DOHH2 (cell line): ENCODE measurements at regions not wholly inside any gene's neighbourhood (a gene's known extent, or its start where the extent isn't known, plus 50 kb on each side); places are given as distances from the start of the nearest gene placed in this dataset.

Source experiments
- H3F3A ChIP-seq: fragments of 200-600 bp; sonication (generic), shearing (Covaris generic); 2 replicates; pipeline ENCODE4 v1.6.0; 2016; ENCODE audit warnings: antibody characterized with exemption, mild to moderate bottlenecking; ENCODE audit not compliant: control insufficient read depth, insufficient read depth
- H3K27ac ChIP-seq: fragments of 200-600 bp; sonication (generic); 2 replicates; pipeline ENCODE4 v1.5.1; 2014; ENCODE audit warnings: low read depth, mild to moderate bottlenecking, low read length, moderate library complexity
- H3K27me3 ChIP-seq: fragments of 200-600 bp; sonication (generic); 2 replicates; pipeline ENCODE4 v1.6.1; 2014; ENCODE audit warnings: mild to moderate bottlenecking, low read length, mixed read lengths; ENCODE audit not compliant: control insufficient read depth
- H3K36me3 ChIP-seq: fragments of 200-600 bp; sonication (generic); 2 replicates; pipeline ENCODE4 v1.6.1; 2014; ENCODE audit warnings: mild to moderate bottlenecking, low read length, moderate library complexity, mixed read lengths; ENCODE audit not compliant: control insufficient read depth
- H3K4me1 ChIP-seq: fragments of 200-600 bp; sonication (generic); 2 replicates; pipeline ENCODE4 v1.6.1; 2014; ENCODE audit warnings: mild to moderate bottlenecking, low read length, mixed read lengths; ENCODE audit not compliant: control insufficient read depth
- H3K4me2 ChIP-seq: fragments of 200-600 bp; sonication (generic); 2 replicates; pipeline ENCODE4 v1.6.0; 2014; ENCODE audit warnings: mild to moderate bottlenecking, low read length, moderate library complexity
- H3K4me3 ChIP-seq: fragments of 200-600 bp; sonication (generic); 2 replicates; pipeline ENCODE4 v1.5.1; 2014; ENCODE audit warnings: mild to moderate bottlenecking, low read length, mixed read lengths
- H3K79me2 ChIP-seq: fragments of 200-600 bp; sonication (generic); 2 replicates; pipeline ENCODE4 v1.6.1; 2014; ENCODE audit warnings: mild to moderate bottlenecking, low read length, mixed read lengths; ENCODE audit not compliant: control insufficient read depth
- H3K9me2 ChIP-seq: fragments of 200-600 bp; sonication (generic); replicated peaks from 2 replicates; pipeline ENCODE4 v1.6.1; 2014; ENCODE audit warnings: mild to moderate bottlenecking, low read length, mixed read lengths; ENCODE audit not compliant: control insufficient read depth
- H3K9me3 ChIP-seq: fragments of 200-600 bp; sonication (generic); 2 replicates; pipeline ENCODE4 v1.6.1; 2014; ENCODE audit warnings: antibody characterized with exemption, low read length, mixed read lengths; ENCODE audit not compliant: control insufficient read depth, insufficient read depth
- H4K20me1 ChIP-seq: fragments of 200-600 bp; sonication (generic); 2 replicates; pipeline ENCODE4 v1.6.0; 2014; ENCODE audit warnings: low read depth, mild to moderate bottlenecking, antibody characterized with exemption, low read length, moderate library complexity; ENCODE audit not compliant: control insufficient read depth, insufficient read depth
- EZH2phosphoT487 ChIP-seq: fragments of 200-600 bp; sonication (generic); IDR thresholded peaks from 2 replicates; pipeline ENCODE4 v1.6.1; 2017; ENCODE audit warnings: borderline replicate concordance, mild to moderate bottlenecking, antibody characterized with exemption, low read length, moderate library complexity, mixed read lengths
- TF ChIP-seq, protein P1 (sequence below): fragments of 200-600 bp; sonication (generic); IDR thresholded peaks from one replicate; pipeline ENCODE4 v1.5.1; 2014; ENCODE audit warnings: antibody characterized with exemption, mild to moderate bottlenecking, low read depth, low read length; ENCODE audit not compliant: poor library complexity, severe bottlenecking

GRCh38 chr17:71709946-71710345 lies 410.9 kb upstream of the SOX9 start:
- H3K27me3 ChIP-seq = no peaks in the 10 kb centered on the region
- H3K9me2 ChIP-seq = no peaks in the 10 kb centered on the region
- no peak for TF ChIP-seq EZH2phosphoT487
- TF ChIP-seq, protein P1, sequence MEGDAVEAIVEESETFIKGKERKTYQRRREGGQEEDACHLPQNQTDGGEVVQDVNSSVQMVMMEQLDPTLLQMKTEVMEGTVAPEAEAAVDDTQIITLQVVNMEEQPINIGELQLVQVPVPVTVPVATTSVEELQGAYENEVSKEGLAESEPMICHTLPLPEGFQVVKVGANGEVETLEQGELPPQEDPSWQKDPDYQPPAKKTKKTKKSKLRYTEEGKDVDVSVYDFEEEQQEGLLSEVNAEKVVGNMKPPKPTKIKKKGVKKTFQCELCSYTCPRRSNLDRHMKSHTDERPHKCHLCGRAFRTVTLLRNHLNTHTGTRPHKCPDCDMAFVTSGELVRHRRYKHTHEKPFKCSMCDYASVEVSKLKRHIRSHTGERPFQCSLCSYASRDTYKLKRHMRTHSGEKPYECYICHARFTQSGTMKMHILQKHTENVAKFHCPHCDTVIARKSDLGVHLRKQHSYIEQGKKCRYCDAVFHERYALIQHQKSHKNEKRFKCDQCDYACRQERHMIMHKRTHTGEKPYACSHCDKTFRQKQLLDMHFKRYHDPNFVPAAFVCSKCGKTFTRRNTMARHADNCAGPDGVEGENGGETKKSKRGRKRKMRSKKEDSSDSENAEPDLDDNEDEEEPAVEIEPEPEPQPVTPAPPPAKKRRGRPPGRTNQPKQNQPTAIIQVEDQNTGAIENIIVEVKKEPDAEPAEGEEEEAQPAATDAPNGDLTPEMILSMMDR = no peak
- H3K27ac ChIP-seq = no peak overlapping the region
- no peaks in the 10 kb centered on the region for H4K20me1 ChIP-seq
- H3K4me1 ChIP-seq = no peaks in the 10 kb centered on the region
- H3K4me3 ChIP-seq = no peak overlapping the region
- no peaks in the 10 kb centered on the region for H3K79me2 ChIP-seq
- H3K36me3 ChIP-seq = no peaks in the 10 kb centered on the region
- H3K9me3 ChIP-seq = no peaks in the 10 kb centered on the region
- H3K4me2 ChIP-seq = no peak overlapping the region
- H3F3A ChIP-seq = no peaks in the 10 kb centered on the region

- no peak overlapping the region for H3K4me3 ChIP-seq
These were observed 410.0 kb upstream of the SOX9 start for GRCh38 chr17:71710816-71711215.

GRCh38 chr17:71713846-71714245 lies 407.0 kb upstream of the SOX9 start:
- no peaks in the 10 kb centered on the region for H4K20me1 ChIP-seq
- H3K4me3 ChIP-seq = no peak overlapping the region
- H3K79me2 ChIP-seq = no peaks in the 10 kb centered on the region
- no peak for TF ChIP-seq EZH2phosphoT487
- TF ChIP-seq, protein P1 = no peak
- no peaks in the 10 kb centered on the region for H3K27me3 ChIP-seq
- H3K27ac ChIP-seq = no peak overlapping the region
- H3F3A ChIP-seq = no peaks in the 10 kb centered on the region
- H3K9me3 ChIP-seq = no peaks in the 10 kb centered on the region
- H3K4me2 ChIP-seq = no peak overlapping the region
- H3K36me3 ChIP-seq = no peaks in the 10 kb centered on the region
- H3K9me2 ChIP-seq = no peaks in the 10 kb centered on the region
- no peaks in the 10 kb centered on the region for H3K4me1 ChIP-seq

More at GRCh38 chr17:71710816-71711215, 410.0 kb upstream of the SOX9 start:
- Histone ChIP-seq H4K20me1 (no peaks in the 10 kb centered on the region), H3K36me3 (no peaks in the 10 kb centered on the region), H3K9me3 (no peaks in the 10 kb centered on the region), H3K4me2 (no peak overlapping the region), H3K79me2 (no peaks in the 10 kb centered on the region), H3K9me2 (no peaks in the 10 kb centered on the region), H3F3A (no peaks in the 10 kb centered on the region), H3K27ac (no peak overlapping the region), H3K27me3 (no peaks in the 10 kb centered on the region), H3K4me1 (no peaks in the 10 kb centered on the region)
- TF ChIP-seq, protein P1 = no peak
- no peak for TF ChIP-seq EZH2phosphoT487
